ENCODE measurements at regions not wholly inside any gene's neighbourhood (a gene's known extent, or its start where the extent isn't known, plus 50 kb on each side); places are given as distances from the start of the nearest gene placed in this dataset.

GRCh38 chr2:142310530-142310929, 179.7 kb upstream of the LRP1B start:
- TF ChIP-seq REST (IDR thresholded peaks at IDR 0.05; ENCODE audit: insufficient read depth in 1 of 2, low read depth in 2 of 2, low read length in 2 of 2) (no peak), TAF1 (IDR thresholded peaks at IDR 0.05; ENCODE audit: borderline replicate concordance, insufficient read depth, low read length) (no peak), POLR2AphosphoS5 (IDR thresholded peaks at IDR 0.05; ENCODE audit: low read depth, low read length) (no peak), FOXP2 (optimal IDR thresholded peaks at IDR 0.05; ENCODE audit: borderline replicate concordance, extremely low read depth, extremely low read length, insufficient read depth) (no peak), SIN3A (IDR thresholded peaks at IDR 0.05; ENCODE audit: borderline replicate concordance, insufficient read depth, low read length) (no peak)
